ENCODE measurements at regions not wholly inside any gene's neighbourhood (a gene's known extent, or its start where the extent isn't known, plus 50 kb on each side); places are given as distances from the start of the nearest gene placed in this dataset.

- TF ChIP-seq, protein P1, sequence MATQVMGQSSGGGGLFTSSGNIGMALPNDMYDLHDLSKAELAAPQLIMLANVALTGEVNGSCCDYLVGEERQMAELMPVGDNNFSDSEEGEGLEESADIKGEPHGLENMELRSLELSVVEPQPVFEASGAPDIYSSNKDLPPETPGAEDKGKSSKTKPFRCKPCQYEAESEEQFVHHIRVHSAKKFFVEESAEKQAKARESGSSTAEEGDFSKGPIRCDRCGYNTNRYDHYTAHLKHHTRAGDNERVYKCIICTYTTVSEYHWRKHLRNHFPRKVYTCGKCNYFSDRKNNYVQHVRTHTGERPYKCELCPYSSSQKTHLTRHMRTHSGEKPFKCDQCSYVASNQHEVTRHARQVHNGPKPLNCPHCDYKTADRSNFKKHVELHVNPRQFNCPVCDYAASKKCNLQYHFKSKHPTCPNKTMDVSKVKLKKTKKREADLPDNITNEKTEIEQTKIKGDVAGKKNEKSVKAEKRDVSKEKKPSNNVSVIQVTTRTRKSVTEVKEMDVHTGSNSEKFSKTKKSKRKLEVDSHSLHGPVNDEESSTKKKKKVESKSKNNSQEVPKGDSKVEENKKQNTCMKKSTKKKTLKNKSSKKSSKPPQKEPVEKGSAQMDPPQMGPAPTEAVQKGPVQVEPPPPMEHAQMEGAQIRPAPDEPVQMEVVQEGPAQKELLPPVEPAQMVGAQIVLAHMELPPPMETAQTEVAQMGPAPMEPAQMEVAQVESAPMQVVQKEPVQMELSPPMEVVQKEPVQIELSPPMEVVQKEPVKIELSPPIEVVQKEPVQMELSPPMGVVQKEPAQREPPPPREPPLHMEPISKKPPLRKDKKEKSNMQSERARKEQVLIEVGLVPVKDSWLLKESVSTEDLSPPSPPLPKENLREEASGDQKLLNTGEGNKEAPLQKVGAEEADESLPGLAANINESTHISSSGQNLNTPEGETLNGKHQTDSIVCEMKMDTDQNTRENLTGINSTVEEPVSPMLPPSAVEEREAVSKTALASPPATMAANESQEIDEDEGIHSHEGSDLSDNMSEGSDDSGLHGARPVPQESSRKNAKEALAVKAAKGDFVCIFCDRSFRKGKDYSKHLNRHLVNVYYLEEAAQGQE (IDR thresholded peaks at IDR 0.05; ENCODE audit: insufficient read depth in 1 of 2, low read depth in 2 of 2, low read length in 2 of 2) = no peak
- TF ChIP-seq POLR2AphosphoS5 (IDR thresholded peaks at IDR 0.05; ENCODE audit: low read depth, low read length) (no peak), TAF1 (IDR thresholded peaks at IDR 0.05; ENCODE audit: borderline replicate concordance, insufficient read depth, low read length) (no peak), FOXP2 (optimal IDR thresholded peaks at IDR 0.05; ENCODE audit: borderline replicate concordance, extremely low read depth, extremely low read length, insufficient read depth) (no peak), SIN3A (IDR thresholded peaks at IDR 0.05; ENCODE audit: borderline replicate concordance, insufficient read depth, low read length) (no peak)
Measured at GRCh38 chr16:76964464-76965154, 226.4 kb upstream of the MON1B start.

DNA sequence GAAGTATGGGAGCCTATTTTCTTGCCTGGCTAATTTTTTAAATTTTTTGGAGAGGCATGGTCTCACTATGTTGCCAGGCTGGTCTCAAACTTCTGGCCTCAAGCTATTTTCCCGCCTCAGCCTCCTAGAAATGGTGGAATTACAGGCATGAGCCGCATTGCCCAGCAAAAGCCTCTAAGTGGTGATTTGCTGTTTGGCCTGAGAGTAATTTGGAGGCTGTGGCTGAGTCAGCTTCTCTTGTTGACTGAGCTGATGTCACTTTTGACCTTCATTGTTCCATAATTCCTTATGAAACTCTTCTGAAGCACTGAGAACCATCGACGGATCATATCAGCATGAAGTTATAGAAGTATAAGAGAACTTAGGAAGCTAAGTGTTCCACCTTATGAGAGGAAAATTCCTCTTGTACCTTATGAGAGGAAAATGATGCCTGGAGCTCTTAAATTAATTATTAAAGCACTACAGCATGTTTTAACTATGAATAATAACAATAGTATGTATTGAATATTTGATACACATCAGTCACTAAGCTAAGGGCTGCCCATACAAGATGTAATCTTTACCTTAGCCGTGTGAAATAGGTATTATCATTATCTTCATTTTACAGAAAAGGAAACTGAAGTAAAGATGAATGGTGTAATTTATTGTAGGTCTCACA lies 220.8 kb upstream of the MON1B start:
- TF ChIP-seq FOXP2 (optimal IDR thresholded peaks at IDR 0.05; ENCODE audit: borderline replicate concordance, extremely low read depth, extremely low read length, insufficient read depth) (no peak), POLR2AphosphoS5 (IDR thresholded peaks at IDR 0.05; ENCODE audit: low read depth, low read length) (no peak)
- TF ChIP-seq, protein P1 (IDR thresholded peaks at IDR 0.05; ENCODE audit: insufficient read depth in 1 of 2, low read depth in 2 of 2, low read length in 2 of 2) = no peak

- TF ChIP-seq FOXP2 (optimal IDR thresholded peaks at IDR 0.05; ENCODE audit: borderline replicate concordance, extremely low read depth, extremely low read length, insufficient read depth) (no peak), POLR2AphosphoS5 (IDR thresholded peaks at IDR 0.05; ENCODE audit: low read depth, low read length) (no peak), SIN3A (IDR thresholded peaks at IDR 0.05; ENCODE audit: borderline replicate concordance, insufficient read depth, low read length) (no peak), TAF1 (IDR thresholded peaks at IDR 0.05; ENCODE audit: borderline replicate concordance, insufficient read depth, low read length) (no peak)
- TF ChIP-seq, protein P1 (IDR thresholded peaks at IDR 0.05; ENCODE audit: insufficient read depth in 1 of 2, low read depth in 2 of 2, low read length in 2 of 2) = no peak
Measured at GRCh38 chr16:76970745-76971099, 220.3 kb upstream of the MON1B start.

DNA sequence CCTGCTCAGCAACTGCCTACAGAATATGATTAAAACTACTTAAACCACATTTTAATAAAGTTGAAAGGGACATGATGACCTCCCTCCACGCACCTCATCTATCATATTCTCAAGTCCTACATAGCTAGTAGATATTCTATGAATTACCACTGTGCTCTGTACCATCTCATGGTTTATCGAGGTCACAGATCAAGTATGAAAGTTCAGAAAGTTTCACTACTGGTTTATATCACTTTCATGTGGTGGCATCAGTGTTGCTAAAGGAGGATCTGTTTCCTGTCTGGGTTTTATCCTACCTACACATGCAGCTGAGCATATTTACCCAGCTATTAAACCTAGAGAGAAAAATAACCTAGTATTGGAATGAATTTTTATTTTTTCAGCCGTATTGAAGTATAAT lies 214.9 kb upstream of the MON1B start:
- TF ChIP-seq SIN3A (IDR thresholded peaks at IDR 0.05; ENCODE audit: borderline replicate concordance, insufficient read depth, low read length) = no peak
- no peak for TF ChIP-seq TAF1 (IDR thresholded peaks at IDR 0.05; ENCODE audit: borderline replicate concordance, insufficient read depth, low read length)

GRCh38 chr16:76976756-76977155 lies 214.2 kb upstream of the MON1B start:
- TF ChIP-seq TAF1 (IDR thresholded peaks at IDR 0.05; ENCODE audit: borderline replicate concordance, insufficient read depth, low read length) (no peak), POLR2AphosphoS5 (IDR thresholded peaks at IDR 0.05; ENCODE audit: low read depth, low read length) (no peak), SIN3A (IDR thresholded peaks at IDR 0.05; ENCODE audit: borderline replicate concordance, insufficient read depth, low read length) (no peak), FOXP2 (optimal IDR thresholded peaks at IDR 0.05; ENCODE audit: borderline replicate concordance, extremely low read depth, extremely low read length, insufficient read depth) (no peak)
- TF ChIP-seq, protein P1 (IDR thresholded peaks at IDR 0.05; ENCODE audit: insufficient read depth in 1 of 2, low read depth in 2 of 2, low read length in 2 of 2) = no peak
